ENCODE measurements at regions not wholly inside any gene's neighbourhood (a gene's known extent, or its start where the extent isn't known, plus 50 kb on each side); places are given as distances from the start of the nearest gene placed in this dataset.

GRCh38 chr5:68116868-68117411 is 98.6 kb upstream of the PIK3R1 start:
- 5% methylated on average over 2 of the region's 2 CpGs for WGBS (ENCODE audit: missing lambda C conversion rate)

GRCh38 chr5:68116408-68116807 is 99.1 kb upstream of the PIK3R1 start:
- no peak for FAIRE-seq
- Histone ChIP-seq H3K27ac (no peak overlapping the region), H3K9me3 (no peaks in the 10 kb centered on the region), H3K4me1 (no peaks in the 10 kb centered on the region), H3K4me3 (no peak overlapping the region), H3K4me2 (no peak overlapping the region)
- TF ChIP-seq, protein P1, sequence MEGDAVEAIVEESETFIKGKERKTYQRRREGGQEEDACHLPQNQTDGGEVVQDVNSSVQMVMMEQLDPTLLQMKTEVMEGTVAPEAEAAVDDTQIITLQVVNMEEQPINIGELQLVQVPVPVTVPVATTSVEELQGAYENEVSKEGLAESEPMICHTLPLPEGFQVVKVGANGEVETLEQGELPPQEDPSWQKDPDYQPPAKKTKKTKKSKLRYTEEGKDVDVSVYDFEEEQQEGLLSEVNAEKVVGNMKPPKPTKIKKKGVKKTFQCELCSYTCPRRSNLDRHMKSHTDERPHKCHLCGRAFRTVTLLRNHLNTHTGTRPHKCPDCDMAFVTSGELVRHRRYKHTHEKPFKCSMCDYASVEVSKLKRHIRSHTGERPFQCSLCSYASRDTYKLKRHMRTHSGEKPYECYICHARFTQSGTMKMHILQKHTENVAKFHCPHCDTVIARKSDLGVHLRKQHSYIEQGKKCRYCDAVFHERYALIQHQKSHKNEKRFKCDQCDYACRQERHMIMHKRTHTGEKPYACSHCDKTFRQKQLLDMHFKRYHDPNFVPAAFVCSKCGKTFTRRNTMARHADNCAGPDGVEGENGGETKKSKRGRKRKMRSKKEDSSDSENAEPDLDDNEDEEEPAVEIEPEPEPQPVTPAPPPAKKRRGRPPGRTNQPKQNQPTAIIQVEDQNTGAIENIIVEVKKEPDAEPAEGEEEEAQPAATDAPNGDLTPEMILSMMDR (IDR thresholded peaks at IDR 0.05) = no peak
- TF ChIP-seq MAFK (IDR thresholded peaks at IDR 0.05; ENCODE audit: partially characterized antibody) (no peak), ZFP36 (IDR thresholded peaks at IDR 0.05; ENCODE audit: borderline replicate concordance, partially characterized antibody) (no peak), FOXS1 (CRISPR knock-in tag; IDR thresholded peaks at IDR 0.05) (no peak), RAD21 (conservative IDR thresholded peaks at IDR 0.05 in 1 of 2, IDR thresholded peaks at IDR 0.05 in 1 of 2) (no peak), FOSB (CRISPR knock-in tag; IDR thresholded peaks at IDR 0.05) (no peak), ESRRA (IDR thresholded peaks at IDR 0.05; ENCODE audit: borderline replicate concordance, low read length) (no peak), TFCP2L1 (CRISPR knock-in tag; IDR thresholded peaks at IDR 0.05) (no peak), CBX2 (IDR thresholded peaks at IDR 0.05; ENCODE audit: borderline replicate concordance, low read depth) (no peak), RFX5 (IDR thresholded peaks at IDR 0.05) (no peak)
- CTCF ChIA-PET = no interaction called here
- 2% methylated on average over 2 of the region's 2 CpGs for WGBS (ENCODE audit: missing lambda C conversion rate)
- POLR2A ChIA-PET = no interaction called here
- no peak for ATAC-seq
- no peak for DNase-seq (ENCODE audit: low read depth in 1 of 2, low spot score in 1 of 2)

More at GRCh38 chr5:68116868-68117411, 98.6 kb upstream of the PIK3R1 start:
- no peak for DNase-seq (ENCODE audit: low read depth in 1 of 2, low spot score in 1 of 2)
- H3K4me3 ChIP-seq = no peak overlapping the region
- H3K27ac ChIP-seq = no peak overlapping the region
- ChIA-PET POLR2A (no interaction called here), CTCF (no interaction called here)
- no peak overlapping the region for H3K4me2 ChIP-seq
- no peaks in the 10 kb centered on the region for H3K9me3 ChIP-seq
- no peaks in the 10 kb centered on the region for H3K4me1 ChIP-seq
- TF ChIP-seq POLR2AphosphoS2 (conservative IDR thresholded peaks at IDR 0.05; ENCODE audit: low read length) (no peak), MAFK (IDR thresholded peaks at IDR 0.05; ENCODE audit: partially characterized antibody) (peak; percentile 54), JUNB (IDR thresholded peaks at IDR 0.05) (no peak)
- TF ChIP-seq, protein P2, sequence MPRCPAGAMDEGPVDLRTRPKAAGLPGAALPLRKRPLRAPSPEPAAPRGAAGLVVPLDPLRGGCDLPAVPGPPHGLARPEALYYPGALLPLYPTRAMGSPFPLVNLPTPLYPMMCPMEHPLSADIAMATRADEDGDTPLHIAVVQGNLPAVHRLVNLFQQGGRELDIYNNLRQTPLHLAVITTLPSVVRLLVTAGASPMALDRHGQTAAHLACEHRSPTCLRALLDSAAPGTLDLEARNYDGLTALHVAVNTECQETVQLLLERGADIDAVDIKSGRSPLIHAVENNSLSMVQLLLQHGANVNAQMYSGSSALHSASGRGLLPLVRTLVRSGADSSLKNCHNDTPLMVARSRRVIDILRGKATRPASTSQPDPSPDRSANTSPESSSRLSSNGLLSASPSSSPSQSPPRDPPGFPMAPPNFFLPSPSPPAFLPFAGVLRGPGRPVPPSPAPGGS (IDR thresholded peaks at IDR 0.05) = no peak
- ATAC-seq = no peak
- no peak for FAIRE-seq

DNA sequence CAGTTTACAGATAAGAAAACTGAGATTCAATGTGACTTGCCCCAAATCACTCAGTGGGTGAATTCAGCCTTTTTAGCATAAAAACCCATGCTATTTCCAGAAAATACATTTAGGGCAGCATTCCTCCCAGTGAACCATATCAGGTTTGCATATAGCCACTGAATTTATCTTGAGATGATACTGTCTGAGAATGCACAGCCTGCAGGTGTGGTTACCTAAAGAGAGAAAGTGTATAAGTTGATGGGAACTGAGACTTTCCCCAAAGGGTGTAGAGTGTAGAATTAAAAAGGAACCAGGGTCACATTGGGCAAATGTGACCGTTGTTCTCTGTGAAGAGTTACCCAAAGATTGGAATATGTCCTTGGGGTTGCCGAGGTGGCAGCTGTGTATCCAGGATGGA is 100.0 kb upstream of the PIK3R1 start:
- Histone ChIP-seq H3K27ac (no peak overlapping the region), H3K4me1 (no peaks in the 10 kb centered on the region), H3K4me3 (no peak overlapping the region), H3K9me3 (no peaks in the 10 kb centered on the region), H3K4me2 (no peak overlapping the region)
- DNase-seq (ENCODE audit: low read depth in 1 of 2, low spot score in 1 of 2) (no peak), FAIRE-seq (no peak), ATAC-seq (no peak)
- CTCF ChIA-PET = no interaction called here
- POLR2A ChIA-PET = no interaction called here
- 0% methylated on average over 2 of the region's 2 CpGs for WGBS (ENCODE audit: missing lambda C conversion rate)
- TF ChIP-seq CBX8 (IDR thresholded peaks at IDR 0.05) = no peak
- no peak for TF ChIP-seq ELK1 (IDR thresholded peaks at IDR 0.05; ENCODE audit: low read depth, low read length)
- no peak for TF ChIP-seq HDAC2 (IDR thresholded peaks at IDR 0.05)
- TF ChIP-seq, protein P3, sequence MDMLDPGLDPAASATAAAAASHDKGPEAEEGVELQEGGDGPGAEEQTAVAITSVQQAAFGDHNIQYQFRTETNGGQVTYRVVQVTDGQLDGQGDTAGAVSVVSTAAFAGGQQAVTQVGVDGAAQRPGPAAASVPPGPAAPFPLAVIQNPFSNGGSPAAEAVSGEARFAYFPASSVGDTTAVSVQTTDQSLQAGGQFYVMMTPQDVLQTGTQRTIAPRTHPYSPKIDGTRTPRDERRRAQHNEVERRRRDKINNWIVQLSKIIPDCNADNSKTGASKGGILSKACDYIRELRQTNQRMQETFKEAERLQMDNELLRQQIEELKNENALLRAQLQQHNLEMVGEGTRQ (IDR thresholded peaks at IDR 0.05) = no peak
